IMR-90 (cell line): ENCODE measurements at regions not wholly inside any gene's neighbourhood (a gene's known extent, or its start where the extent isn't known, plus 50 kb on each side); places are given as distances from the start of the nearest gene placed in this dataset.

Source experiments
- ATAC-seq: fragments of 200-7000 bp; cut with Tn5 transposase; 2 replicates; pipeline ENCODE4 v1.9.1; 2020; ENCODE audit warnings: low read depth, mild to moderate bottlenecking, moderate library complexity
- BruUV-seq: library from RNA; stranded (reverse); fragments of 400-500 nt; replicated peaks from 2 replicates; lab custom pipeline; 2021; lab: Mats Ljungman, UMichigan
- CTCF ChIA-PET: fragments of 300-600 bp; formaldehyde crosslinking; extraction: SDS; loops from one replicate; lab custom pipeline; 2021; ENCODE audit warnings: antibody characterized with exemption; lab: Yijun Ruan, JAX
- POLR2A ChIA-PET: fragments of 300-600 bp; sonication (Branson Sonifier 250); formaldehyde crosslinking; loops from one replicate; lab custom pipeline; 2022; ENCODE audit warnings: antibody characterized with exemption; ENCODE audit not compliant: unreplicated experiment; lab: Charles Lee
- DNase-seq: peaks from one replicate; pipeline ENCODE4 v3.0.0; 2013
- H2AFZ ChIP-seq: replicated peaks from 2 replicates; pipeline ENCODE3; 2013; ENCODE audit warnings: low read length, mild to moderate bottlenecking; ENCODE audit not compliant: poor library complexity
- H2AK5ac ChIP-seq: 2 replicates; pipeline ENCODE4 v1.6.1; 2013; ENCODE audit warnings: low read depth, low read length, inconsistent platforms
- H2AK9ac ChIP-seq: replicated peaks from 2 replicates; pipeline ENCODE3; 2013; ENCODE audit warnings: mild to moderate bottlenecking, low read depth, low read length, moderate library complexity; ENCODE audit not compliant: poor library complexity
- H2BK120ac ChIP-seq: 2 replicates; pipeline ENCODE4 v1.6.1; 2013; ENCODE audit warnings: low read depth, low read length, inconsistent platforms
- H2BK15ac ChIP-seq: 3 replicates; pipeline ENCODE4 v1.6.1; 2013; ENCODE audit warnings: low read depth, low read length, inconsistent platforms
- H2BK20ac ChIP-seq: 2 replicates; pipeline ENCODE4 v1.6.1; 2013; ENCODE audit warnings: low read depth, mild to moderate bottlenecking, inconsistent platforms, low read length, moderate library complexity
- H2BK5ac ChIP-seq: 2 replicates; pipeline ENCODE4 v1.6.1; 2013; ENCODE audit warnings: mild to moderate bottlenecking, low read depth, low read length, inconsistent platforms; ENCODE audit not compliant: poor library complexity, severe bottlenecking
- H3K14ac ChIP-seq: replicated peaks from 2 replicates; pipeline ENCODE4 v1.6.1; 2013; ENCODE audit warnings: low read depth, low read length, inconsistent platforms
- H3K18ac ChIP-seq: 2 replicates; pipeline ENCODE4 v1.6.1; 2013; ENCODE audit warnings: low read depth, low read length, control low read depth
- H3K23ac ChIP-seq: 2 replicates; pipeline ENCODE4 v1.6.1; 2013; ENCODE audit warnings: low read depth, low read length, inconsistent platforms
- H3K27ac ChIP-seq: 2 replicates; pipeline ENCODE4 v1.5.1; 2013; ENCODE audit warnings: mild to moderate bottlenecking, control low read depth, low read length; ENCODE audit not compliant: insufficient read depth
- H3K27me3 ChIP-seq: 2 replicates; pipeline ENCODE4 v1.6.1; 2013; ENCODE audit warnings: low read length; ENCODE audit not compliant: control insufficient read depth, insufficient read depth
- H3K36me3 ChIP-seq: 2 replicates; pipeline ENCODE4 v1.6.1; 2013; ENCODE audit warnings: low read length, mixed read lengths; ENCODE audit not compliant: control insufficient read depth, insufficient read depth
- H3K4ac ChIP-seq: 2 replicates; pipeline ENCODE4 v1.6.1; 2013; ENCODE audit warnings: low read depth, low read length, inconsistent platforms
- H3K4me1 ChIP-seq: 2 replicates; pipeline ENCODE4 v1.6.1; 2013; ENCODE audit warnings: low read length, mixed read lengths; ENCODE audit not compliant: control insufficient read depth, insufficient read depth
- H3K4me2 ChIP-seq: 2 replicates; pipeline ENCODE4 v1.6.1; 2013; ENCODE audit warnings: low read depth, mild to moderate bottlenecking, control low read depth, low read length, moderate library complexity
- H3K4me3 ChIP-seq: 2 replicates; pipeline ENCODE4 v1.5.1; 2013; ENCODE audit warnings: low read depth, mild to moderate bottlenecking, control low read depth, low read length, moderate library complexity; ENCODE audit not compliant: insufficient read depth
- H3K56ac ChIP-seq: 2 replicates; pipeline ENCODE4 v1.6.1; 2013; ENCODE audit warnings: low read length, inconsistent platforms; ENCODE audit not compliant: insufficient read depth; ENCODE audit errors: extremely low read depth
- H3K79me1 ChIP-seq, 2 experiments: 2 replicates each; pipeline ENCODE4 v1.6.1; 2013; ENCODE audit warnings: low read length in 2 of 2, inconsistent platforms in 1 of 2, low read depth in 1 of 2
- H3K9ac ChIP-seq: 2 replicates; pipeline ENCODE4 v1.6.1; 2013; ENCODE audit warnings: low read depth, low read length, control low read depth
- H3K9me1 ChIP-seq: 2 replicates; pipeline ENCODE4 v1.6.1; 2013; ENCODE audit warnings: low read length, inconsistent platforms; ENCODE audit not compliant: insufficient read depth
- H3K9me3 ChIP-seq: 2 replicates; pipeline ENCODE4 v1.6.1; 2013; ENCODE audit warnings: low read length; ENCODE audit not compliant: control insufficient read depth, insufficient read depth
- H4K20me1 ChIP-seq: 2 replicates; pipeline ENCODE4 v1.6.1; 2013; ENCODE audit warnings: low read length, inconsistent platforms; ENCODE audit not compliant: insufficient read depth
- H4K5ac ChIP-seq: 2 replicates; pipeline ENCODE4 v1.6.1; 2013; ENCODE audit warnings: mild to moderate bottlenecking, low read depth, low read length, control low read depth
- H4K8ac ChIP-seq, 2 experiments: 2 replicates each; pipeline ENCODE4 v1.6.1; 2013; ENCODE audit warnings: low read depth in 2 of 2, low read length in 2 of 2, control low read depth in 1 of 2, inconsistent platforms in 1 of 2
- H4K91ac ChIP-seq: 2 replicates; pipeline ENCODE4 v1.6.1; 2013; ENCODE audit warnings: low read depth, low read length, inconsistent platforms; ENCODE audit not compliant: insufficient read depth
- BHLHE40 ChIP-seq: fragments of 150-350 bp; IDR thresholded peaks from 2 replicates; pipeline ENCODE4 v1.6.1; 2016; ENCODE audit warnings: mild to moderate bottlenecking, low read depth, low read length
- FOS ChIP-seq: fragments of 150-350 bp; IDR thresholded peaks from 2 replicates; pipeline ENCODE4 v1.6.1; 2016; ENCODE audit warnings: low read depth, low read length
- MAFK ChIP-seq: IDR thresholded peaks from 2 replicates; pipeline ENCODE4 v1.6.1; 2012; ENCODE audit warnings: low read depth, low read length, improper control_type of control experiment
- MXI1 ChIP-seq: IDR thresholded peaks from 2 replicates; pipeline ENCODE4 v1.6.1; 2012; ENCODE audit warnings: low read depth, mild to moderate bottlenecking, low read length, moderate library complexity, borderline replicate concordance
- POLR2A ChIP-seq: IDR thresholded peaks from 2 replicates; pipeline ENCODE4 v1.6.1; 2012; ENCODE audit warnings: mild to moderate bottlenecking, low read depth, low read length
- RAD21 ChIP-seq: IDR thresholded peaks from 2 replicates; pipeline ENCODE4 v1.6.1; 2012; ENCODE audit warnings: low read length, improper control_type of control experiment
- RFX5 ChIP-seq: IDR thresholded peaks from 2 replicates; pipeline ENCODE4 v1.8.0; 2012; ENCODE audit warnings: low read depth, mild to moderate bottlenecking, low read length, moderate library complexity
- SMC3 ChIP-seq: fragments of 150-350 bp; IDR thresholded peaks from 2 replicates; pipeline ENCODE4 v1.6.1; 2016; ENCODE audit warnings: low read depth, mild to moderate bottlenecking, antibody characterized with exemption, low read length, moderate library complexity
- USF2 ChIP-seq: fragments of 150-350 bp; IDR thresholded peaks from 2 replicates; pipeline ENCODE4 v1.6.1; 2017; ENCODE audit warnings: mild to moderate bottlenecking, antibody characterized with exemption, low read length, low read depth
- dilution Hi-C: fragments of 300-500 bp; cut with HindIII; formaldehyde crosslinking; loops from one replicate; pipeline ENCODE4 v1.14.3; 2018; ENCODE audit warnings: low sequenced_read_pairs; ENCODE audit not compliant: unreplicated experiment
- in situ Hi-C: fragments of 300-500 bp; cut with MboI; formaldehyde crosslinking; loops from 3 replicates; pipeline ENCODE4 v1.14.3; 2019; ENCODE audit warnings: low sequenced_read_pairs, inconsistent platforms, mixed read lengths
- intact Hi-C: fragments of 100-400 bp; cut with micrococcal nuclease; formaldehyde crosslinking; loops from 2 replicates; pipeline ENCODE4 v1.10.0; 2022

GRCh38 chr5:165673499-165673898 is 2168.1 kb downstream of the MAT2B start:
- Histone ChIP-seq H3K23ac (no peak overlapping the region), H4K91ac (no peak overlapping the region), H2BK5ac (no peak overlapping the region), H2AK5ac (no peak overlapping the region), H3K4me1 (no peaks in the 10 kb centered on the region), H3K4me3 (no peak overlapping the region), H2BK15ac (no peak overlapping the region), H4K5ac (no peak overlapping the region), H3K27ac (no peak overlapping the region), H3K56ac (no peak overlapping the region), H3K14ac (no peak overlapping the region), H3K4me2 (no peak overlapping the region), H3K9me1 (no peaks in the 10 kb centered on the region), H3K9me3 (peaks cover 7% of the 10 kb centered on the region), H4K8ac (no peak overlapping the region), H3K27me3 (no peaks in the 10 kb centered on the region), H3K9ac (no peak overlapping the region), H4K20me1 (no peaks in the 10 kb centered on the region), H2BK20ac (no peak overlapping the region), H2AK9ac (no peak overlapping the region), H2AFZ (no peak overlapping the region), H2BK120ac (no peak overlapping the region), H3K36me3 (no peaks in the 10 kb centered on the region), H3K79me1 (no peaks in the 10 kb centered on the region), H3K18ac (no peak overlapping the region), H3K4ac (no peak overlapping the region)
- DNase-seq (no peak), ATAC-seq (no peak)
- no peak for TF ChIP-seq USF2
- TF ChIP-seq POLR2A: no peak
- TF ChIP-seq MXI1: no peak
- no peak for TF ChIP-seq FOS
- TF ChIP-seq RAD21: no peak
- no peak for TF ChIP-seq SMC3
- no peak for TF ChIP-seq RFX5
- no peak for TF ChIP-seq BHLHE40
- TF ChIP-seq MAFK: no peak
- dilution Hi-C loops (no loop called here), intact Hi-C loops (no loop called here), in situ Hi-C loops (no loop called here)
- BruUV-seq: no TSS peak
- CTCF ChIA-PET: no interaction called here
- POLR2A ChIA-PET: interaction anchor here (0.6 kb wide), 1 partner anchor 19 kb away, joined by 3 read pairs; no protein-coding TSS in a partner anchor
